Pulmonary artery endothelial cell (primary cell): ENCODE measurements at regions not wholly inside any gene's neighbourhood (a gene's known extent, or its start where the extent isn't known, plus 50 kb on each side); places are given as distances from the start of the nearest gene placed in this dataset.

Experiments
- DNase-seq: peaks from one replicate; pipeline ENCODE4 v3.0.0-alpha.2; 2011; ENCODE audit warnings: low read depth, low spot score

DNA sequence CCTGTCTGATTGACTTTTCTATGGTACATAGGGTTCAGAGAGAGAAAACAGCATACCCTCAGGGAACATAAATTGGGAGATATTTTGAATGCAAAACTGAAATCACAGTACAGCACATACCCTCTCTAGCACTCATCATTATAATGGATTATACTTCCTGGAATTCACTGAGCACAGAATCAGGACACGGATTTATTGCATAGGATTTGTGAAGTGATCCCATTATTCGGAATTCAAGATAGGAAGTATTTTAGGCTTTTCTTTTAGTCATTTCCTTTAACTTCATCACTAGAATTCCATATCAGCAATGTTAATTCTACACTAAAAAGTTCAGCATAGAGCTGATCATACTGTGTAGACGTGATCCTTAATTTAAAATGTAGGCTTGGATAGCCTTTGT, 407.0 kb downstream of the PID1 start:
- DNase-seq, result no peak

- no peak for DNase-seq
Measured at GRCh38 chr2:228860601-228861285, 410.3 kb downstream of the PID1 start.

- no peak for DNase-seq
Measured at GRCh38 chr2:228853151-228853550, 417.9 kb downstream of the PID1 start.

GRCh38 chr2:228848638-228849037, 422.4 kb downstream of the PID1 start:
- DNase-seq, result no peak

GRCh38 chr2:228847684-228848083, 423.4 kb downstream of the PID1 start:
- DNase-seq, result no peak

- no peak for DNase-seq
Measured at GRCh38 chr2:228846161-228846560, 424.9 kb downstream of the PID1 start.

- no peak for DNase-seq
Measured at GRCh38 chr2:228845162-228845925, 425.7 kb downstream of the PID1 start.

DNA sequence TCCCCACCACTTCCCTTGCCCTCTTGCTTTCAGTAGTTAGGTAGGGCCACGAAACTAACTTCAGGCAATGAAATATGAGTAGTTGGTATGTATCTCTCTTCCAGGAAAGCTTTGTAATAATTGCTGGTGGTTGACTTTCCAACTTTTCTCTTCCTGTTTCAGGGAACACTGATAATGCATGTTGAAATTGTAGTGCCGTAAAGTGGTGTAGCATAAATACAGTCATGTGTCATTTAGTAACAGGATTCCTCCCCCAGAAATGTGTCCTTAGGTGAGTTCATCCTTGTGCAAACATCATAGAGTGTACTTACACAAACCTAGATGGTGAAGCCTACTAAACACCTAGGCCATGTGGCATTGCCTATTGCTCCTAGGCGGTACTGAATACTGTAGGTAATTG, 429.2 kb downstream of the PID1 start:
- DNase-seq, result no peak

- DNase-seq, result no peak
Measured at GRCh38 chr2:228841475-228841874, 429.6 kb downstream of the PID1 start.

DNA sequence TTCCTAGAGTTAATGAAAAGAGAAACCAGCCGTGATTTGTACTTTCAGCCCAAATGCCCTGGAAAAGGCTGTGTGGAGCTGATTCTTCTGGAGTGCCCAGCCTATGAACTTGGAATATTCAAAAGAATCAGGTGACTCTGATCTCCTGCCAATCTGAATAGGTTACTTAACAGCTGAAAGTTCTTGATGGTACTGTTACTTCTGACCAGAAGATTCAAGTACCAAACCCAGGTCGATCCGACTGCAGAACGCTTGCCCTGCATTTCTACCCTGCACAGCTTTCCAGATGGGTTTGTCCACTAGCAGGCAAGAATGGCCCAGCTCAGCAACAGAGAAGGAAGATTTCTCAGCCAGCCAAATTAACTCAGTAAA, 430.4 kb downstream of the PID1 start:
- no peak for DNase-seq

DNA sequence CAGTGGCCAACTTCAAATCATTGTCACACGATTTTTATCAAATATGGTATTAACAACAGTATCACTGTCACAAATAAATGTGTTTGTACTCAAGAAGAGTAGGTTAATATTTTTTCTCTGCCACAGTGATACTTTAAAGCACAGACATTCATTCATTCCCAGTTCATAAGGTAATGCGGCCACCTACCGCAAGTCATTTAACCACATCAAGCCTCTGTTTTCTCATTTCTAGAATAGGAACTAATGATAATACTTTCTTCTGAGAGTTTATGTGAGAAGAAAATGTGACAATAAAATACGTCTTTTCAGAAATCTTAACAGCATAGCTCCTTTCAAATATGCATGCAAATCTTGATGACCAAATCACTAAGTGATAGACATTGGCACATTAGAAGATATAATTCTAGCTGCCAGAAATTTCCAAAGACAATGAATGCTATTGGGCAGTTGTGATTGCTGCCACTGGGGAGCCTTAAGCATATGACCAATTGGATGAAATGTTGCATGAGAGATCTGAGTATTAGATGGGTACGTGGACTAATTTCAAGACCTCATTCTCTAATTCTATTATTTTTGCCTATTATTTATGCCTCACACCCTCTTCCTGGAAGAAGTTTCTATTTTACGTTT, 430.9 kb downstream of the PID1 start:
- DNase-seq, result no peak

- DNase-seq, result no peak
Measured at GRCh38 chr2:228839421-228839876, 431.6 kb downstream of the PID1 start.

DNA sequence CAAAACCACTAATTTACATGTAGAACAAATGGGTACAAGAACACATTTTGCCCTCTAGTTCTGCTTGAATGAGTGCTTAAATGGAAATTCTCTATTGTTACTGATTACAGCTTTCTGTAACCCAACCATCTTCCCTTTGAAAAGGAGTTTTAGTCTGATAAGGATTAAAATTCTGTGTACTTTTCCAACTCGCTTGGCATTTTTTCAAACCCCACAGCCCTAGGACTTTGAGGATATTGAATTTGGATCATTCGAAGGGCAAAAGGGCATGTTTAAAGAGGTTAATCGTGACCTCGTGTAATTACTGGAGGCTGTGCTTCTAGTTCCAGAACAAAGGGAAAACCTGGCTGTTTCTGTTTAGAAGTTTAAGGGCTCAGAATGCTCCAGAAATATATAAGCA, 432.3 kb downstream of the PID1 start:
- DNase-seq, result no peak

- DNase-seq, result no peak
Measured at GRCh38 chr2:228828397-228828796, 442.7 kb downstream of the PID1 start.

DNA sequence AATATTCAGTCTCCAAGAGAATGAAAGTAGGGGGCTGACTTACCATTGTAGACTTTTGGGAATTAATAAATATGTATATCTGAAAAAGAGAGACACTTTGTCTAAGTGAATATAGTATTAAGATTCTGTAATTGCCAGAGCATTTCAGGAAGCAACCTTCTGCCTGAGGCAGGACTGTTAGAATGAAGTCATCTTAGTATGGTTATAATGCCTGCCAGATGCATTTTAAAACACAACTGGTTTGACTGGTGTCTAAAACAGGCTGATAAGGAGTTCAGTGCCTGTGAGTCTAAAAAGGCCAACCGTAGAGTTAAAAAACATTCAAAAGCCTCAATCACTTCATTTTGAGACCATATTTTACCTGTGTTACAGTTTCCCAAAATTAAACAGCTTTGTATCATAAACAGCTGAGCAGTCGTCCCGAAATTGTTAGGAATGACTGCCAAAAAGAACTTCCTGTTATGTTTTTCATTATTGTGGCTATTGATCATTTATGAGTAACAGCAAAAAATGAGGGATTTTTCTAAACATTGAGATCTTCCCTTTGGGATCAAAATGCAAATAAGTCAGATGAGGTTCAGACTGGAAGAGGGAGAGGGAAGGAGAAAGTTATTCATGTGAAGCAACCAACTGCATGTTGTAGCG, 443.9 kb downstream of the PID1 start:
- no peak for DNase-seq

DNA sequence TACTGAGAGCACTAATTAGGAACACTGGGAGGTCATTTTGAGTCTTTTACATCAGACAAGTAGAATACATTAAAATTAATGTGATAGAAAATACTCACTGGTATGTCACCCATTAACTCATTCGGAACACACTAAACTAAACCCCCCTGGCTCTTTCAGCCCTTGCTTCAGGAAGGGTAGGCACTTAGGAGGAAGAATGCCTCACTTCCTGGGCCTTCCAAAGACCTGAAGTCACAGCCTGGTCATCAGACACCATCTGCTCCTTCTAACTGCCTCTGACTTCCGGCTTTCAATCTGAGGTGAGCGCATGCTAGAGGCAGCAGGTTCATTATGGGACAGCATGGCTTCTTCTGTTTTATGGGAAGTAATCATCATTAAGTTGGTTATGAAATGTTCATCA, 451.4 kb downstream of the PID1 start:
- no peak for DNase-seq

DNA sequence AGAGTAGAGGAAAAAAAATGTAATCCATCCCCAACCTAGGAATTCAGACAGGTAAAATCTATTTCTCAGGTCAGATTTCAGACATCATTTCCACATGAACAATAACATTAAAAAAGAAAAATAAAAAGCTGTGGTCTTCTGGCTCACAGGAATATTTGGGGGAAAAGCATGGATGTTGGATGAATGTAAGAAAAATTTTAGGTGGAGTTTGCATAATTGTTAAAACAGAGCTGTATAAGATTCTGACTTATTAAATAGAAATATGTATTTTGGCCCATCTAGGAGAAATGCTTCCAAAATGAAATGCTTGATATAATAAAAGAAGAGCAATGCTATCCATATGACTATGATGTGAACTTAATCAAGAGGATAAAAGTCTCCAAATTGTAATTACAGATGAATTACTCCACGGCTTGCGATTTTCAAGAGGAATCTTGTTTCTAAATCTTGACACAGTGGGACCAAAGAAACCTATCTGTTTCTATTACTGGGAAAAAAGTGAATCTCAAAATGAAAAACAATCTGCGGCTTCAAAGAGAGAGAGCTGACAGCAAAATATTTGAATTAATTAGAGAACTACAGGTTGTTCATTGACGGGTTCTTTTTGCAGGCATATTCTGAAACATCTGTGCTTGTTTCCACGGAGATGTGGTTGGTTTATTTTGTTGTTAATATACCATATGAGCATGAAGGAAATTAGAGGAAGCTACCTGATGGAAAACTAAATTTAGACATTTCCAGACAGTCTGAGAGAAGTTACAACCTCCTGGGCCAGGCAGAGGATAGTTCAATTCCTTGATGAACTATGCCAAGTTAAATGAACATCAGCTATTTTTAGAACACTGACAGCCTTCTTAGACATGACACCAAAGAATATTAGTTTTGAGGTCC, 468.7 kb downstream of the PID1 start:
- DNase-seq, result no peak

DNA sequence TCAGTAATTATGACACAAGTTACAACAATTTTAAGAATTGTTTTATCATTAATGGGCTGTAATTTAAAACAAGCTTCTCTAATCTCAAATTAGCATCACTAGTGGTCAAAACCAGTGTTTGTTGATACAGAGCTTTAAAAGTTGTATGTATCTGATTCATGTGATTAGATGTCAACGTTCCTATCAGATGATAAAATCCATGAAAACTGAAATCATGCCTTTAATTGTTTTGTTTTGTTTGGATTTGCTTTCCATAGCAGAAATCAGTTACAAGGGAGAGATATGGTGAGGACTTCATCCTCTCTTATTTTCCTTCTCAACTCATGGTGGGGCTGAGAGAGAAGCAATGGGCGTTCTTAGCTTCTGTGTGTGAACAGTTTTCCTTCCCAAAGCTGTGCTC, 469.6 kb downstream of the PID1 start:
- DNase-seq, result no peak

DNA sequence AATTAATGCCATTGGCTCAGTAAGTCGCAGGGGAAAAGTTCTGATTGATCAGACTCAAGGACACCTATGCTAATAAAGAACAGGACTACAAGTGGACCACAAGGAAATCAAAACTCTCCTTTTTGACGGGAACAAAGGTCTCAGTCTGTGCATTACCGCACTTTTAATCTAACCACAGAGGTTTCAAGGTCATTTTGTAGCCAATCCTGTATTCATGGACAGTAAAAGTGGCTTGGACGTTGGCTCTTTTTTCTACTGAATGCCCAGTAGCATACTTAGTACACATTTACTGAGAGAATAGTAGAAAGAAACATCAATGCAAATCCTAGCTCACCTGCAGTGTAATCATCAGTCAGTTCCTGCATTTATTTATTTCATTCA, 471.9 kb downstream of the PID1 start:
- DNase-seq, result no peak

DNA sequence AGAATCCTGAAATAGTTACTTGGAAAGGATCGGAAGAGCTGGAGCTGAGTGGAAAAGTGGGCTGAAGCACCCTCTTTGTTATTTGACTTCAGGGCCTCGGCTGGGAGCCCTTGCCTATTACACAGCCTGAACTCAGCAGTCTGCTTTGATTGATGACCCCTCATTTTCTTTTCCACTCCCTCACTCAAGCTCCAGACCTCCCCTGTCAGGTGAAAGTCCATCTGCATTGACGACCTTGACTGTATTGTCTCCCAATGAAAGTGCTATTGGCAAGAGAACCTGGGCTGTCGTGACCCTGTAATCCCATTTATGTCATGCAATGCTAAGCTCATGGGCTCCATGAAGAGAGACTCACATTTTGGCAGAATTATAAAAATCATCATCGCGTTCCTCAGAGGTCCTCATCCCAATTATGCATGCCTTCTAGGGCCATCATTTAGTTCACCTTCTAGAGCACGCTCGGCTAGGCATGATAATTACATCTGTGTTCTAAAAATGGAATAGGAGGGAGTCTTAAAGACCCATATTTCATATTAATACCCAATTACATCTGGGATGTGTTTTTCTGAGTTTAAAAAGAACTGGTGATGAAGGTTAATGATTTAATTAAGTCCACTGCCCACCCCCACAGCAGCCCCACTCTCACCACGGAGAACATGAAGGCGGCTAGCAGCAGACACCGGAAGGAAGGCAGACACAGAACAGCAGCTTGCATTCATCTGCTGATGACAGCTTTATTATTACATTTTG, 472.5 kb downstream of the PID1 start:
- DNase-seq, result no peak

- no peak for DNase-seq
Measured at GRCh38 chr2:228796386-228796785, 474.7 kb downstream of the PID1 start.
